ENCODE measurements at regions not wholly inside any gene's neighbourhood (a gene's known extent, or its start where the extent isn't known, plus 50 kb on each side); places are given as distances from the start of the nearest gene placed in this dataset.
A peak's percentile ranks its signal among the peaks of the same experiment; 100 is the strongest.

GRCh38 chr5:2015124-2015848 is 132.6 kb upstream of the IRX4 start:
- Histone ChIP-seq H3K36me3 (no peaks in the 10 kb centered on the region), H3K27ac (no peak overlapping the region), H3K4me1 (no peaks in the 10 kb centered on the region), H3K9me3 (no peaks in the 10 kb centered on the region), H3K4me3 (no peak overlapping the region), H3K27me3 (no peaks in the 10 kb centered on the region)
- WGBS, 2 donors: 80 to 86% methylated on average over 13 of the region's 13 CpGs
- DNase-seq (no peak), ATAC-seq (ENCODE audit: low FRiP score in 2 of 2) (no peak)
- TF ChIP-seq CTCF (IDR thresholded peaks at IDR 0.05): no peak

GRCh38 chr5:2014058-2014610 is 131.4 kb upstream of the IRX4 start:
- Histone ChIP-seq H3K4me3 (no peak overlapping the region), H3K27me3 (no peaks in the 10 kb centered on the region), H3K9me3 (no peaks in the 10 kb centered on the region), H3K36me3 (no peaks in the 10 kb centered on the region), H3K4me1 (no peaks in the 10 kb centered on the region), H3K27ac (no peak overlapping the region)
- ATAC-seq (ENCODE audit: low FRiP score in 2 of 2): no peak
- no peak for DNase-seq
- WGBS, 2 donors: 82 to 92% methylated on average over 12 of the region's 12 CpGs
- TF ChIP-seq POLR2AphosphoS5 (IDR thresholded peaks at IDR 0.05) (no peak), EP300 (IDR thresholded peaks at IDR 0.05) (no peak), POLR2A (IDR thresholded peaks at IDR 0.05) (no peak), CTCF (IDR thresholded peaks at IDR 0.05) (no peak)

GRCh38 chr5:2013301-2014057 is 130.8 kb upstream of the IRX4 start:
- DNase-seq: no peak
- no peak overlapping the region for H3K4me3 ChIP-seq
- no peaks in the 10 kb centered on the region for H3K4me1 ChIP-seq
- H3K27me3 ChIP-seq: no peaks in the 10 kb centered on the region
- 64 to 67% methylated on average over 16 to 18 of the region's 18 CpGs for WGBS, 2 donors
- no peak for ATAC-seq (ENCODE audit: low FRiP score in 2 of 2)
- no peak overlapping the region for H3K27ac ChIP-seq
- TF ChIP-seq POLR2AphosphoS5 (IDR thresholded peaks at IDR 0.05): no peak
- TF ChIP-seq CTCF (IDR thresholded peaks at IDR 0.05): no peak
- no peak for TF ChIP-seq POLR2A (IDR thresholded peaks at IDR 0.05)
- TF ChIP-seq EP300 (IDR thresholded peaks at IDR 0.05): no peak
- no peaks in the 10 kb centered on the region for H3K36me3 ChIP-seq
- no peaks in the 10 kb centered on the region for H3K9me3 ChIP-seq

GRCh38 chr5:2012885-2013284 is 130.2 kb upstream of the IRX4 start:
- DNase-seq (peak in 1 of 2 donors; percentile 47), ATAC-seq (ENCODE audit: low FRiP score in 2 of 2) (no peak)
- no peak overlapping the region for H3K4me3 ChIP-seq
- no peak overlapping the region for H3K27ac ChIP-seq
- no peaks in the 10 kb centered on the region for H3K27me3 ChIP-seq
- no peaks in the 10 kb centered on the region for H3K36me3 ChIP-seq
- no peaks in the 10 kb centered on the region for H3K9me3 ChIP-seq
- 53 to 72% methylated on average over 5 to 8 of the region's 8 CpGs for WGBS, 2 donors
- TF ChIP-seq CTCF (IDR thresholded peaks at IDR 0.05) (no peak), POLR2AphosphoS5 (IDR thresholded peaks at IDR 0.05) (no peak), POLR2A (IDR thresholded peaks at IDR 0.05) (no peak), EP300 (IDR thresholded peaks at IDR 0.05) (no peak)
- H3K4me1 ChIP-seq: peaks cover 0 to 5% (median 0%) of the 10 kb centered on the region in 4 donors
